HG02623 (cell line): ENCODE measurements at regions not wholly inside any gene's neighbourhood (a gene's known extent, or its start where the extent isn't known, plus 50 kb on each side); places are given as distances from the start of the nearest gene placed in this dataset.

ENCODE experiments used
- ATAC-seq: cut with Tn5 transposase; IDR thresholded peaks from one replicate; pipeline ENCODE4 v1.9.1; 2021; ENCODE audit warnings: moderate library complexity; ENCODE audit not compliant: unreplicated experiment

DNA sequence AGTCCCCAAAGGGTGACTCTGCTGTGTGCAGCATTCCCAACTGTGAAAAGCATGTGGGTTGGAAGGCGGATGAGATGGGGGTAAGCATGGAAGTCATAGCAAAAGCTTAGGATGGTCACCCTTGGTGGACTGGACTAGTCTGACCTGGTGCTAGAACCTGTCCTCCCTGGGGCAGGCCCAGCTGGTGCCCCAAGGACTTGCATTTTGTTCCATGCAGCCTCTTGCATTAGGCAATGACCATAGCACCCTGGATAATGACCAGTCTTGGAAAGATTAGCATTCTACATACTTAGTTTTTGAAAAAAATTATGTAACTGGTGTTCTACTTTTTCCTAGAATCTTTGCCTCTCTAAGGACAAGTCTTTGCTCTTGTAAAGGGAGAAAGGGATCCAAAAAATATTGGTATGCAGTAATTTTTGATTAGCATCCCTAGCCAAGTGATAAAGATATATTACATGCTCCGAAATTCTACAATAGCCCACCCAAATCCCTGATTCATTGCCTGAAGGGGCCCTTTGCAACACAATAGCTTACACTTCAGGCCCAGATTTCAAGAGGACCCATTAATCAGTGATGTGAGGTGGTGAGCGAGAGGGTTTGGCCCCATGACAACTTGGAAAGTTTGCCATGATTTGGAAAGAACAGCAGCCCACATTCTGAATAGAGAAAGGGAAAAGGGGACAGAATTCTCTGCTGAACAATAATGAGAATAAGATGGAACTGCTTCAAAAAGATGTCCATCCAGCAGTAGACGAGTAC, 93.3 kb upstream of the CD180 start:
- no peak for ATAC-seq

DNA sequence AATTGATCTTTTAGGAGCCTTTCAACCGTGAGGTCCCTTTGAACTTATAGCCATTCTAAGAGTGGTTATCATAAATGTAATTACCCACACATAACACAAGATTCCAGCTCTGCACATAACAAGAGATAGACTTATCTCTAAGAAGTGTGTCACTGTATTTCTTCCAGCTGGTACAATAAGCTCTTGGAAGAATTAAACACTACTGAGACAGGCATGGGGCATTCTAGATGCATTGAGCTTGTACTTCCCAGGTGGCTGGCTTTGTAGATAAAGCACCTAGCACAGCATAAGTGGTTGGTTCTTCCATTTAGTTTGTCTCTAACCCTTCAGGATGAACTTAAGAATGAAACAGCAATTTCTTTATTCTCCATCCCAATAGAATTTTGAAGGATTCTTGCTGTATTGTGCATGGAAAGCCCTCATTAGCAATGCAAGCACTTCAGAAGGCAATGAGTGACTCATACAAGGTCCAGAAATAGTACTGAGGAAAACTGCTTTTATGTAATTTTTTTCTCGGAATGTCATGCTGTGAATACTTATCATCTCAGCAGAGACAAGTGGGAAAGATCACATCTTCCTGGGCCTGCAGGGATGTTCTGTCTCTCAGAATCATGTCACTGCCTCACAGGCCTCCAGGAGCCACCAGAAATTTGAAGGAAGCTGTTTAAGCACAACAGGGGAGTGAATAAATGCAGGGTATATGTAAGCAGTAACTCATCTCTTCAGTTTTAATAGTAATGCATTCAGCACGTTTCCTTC, 91.1 kb upstream of the CD180 start:
- ATAC-seq = no peak

DNA sequence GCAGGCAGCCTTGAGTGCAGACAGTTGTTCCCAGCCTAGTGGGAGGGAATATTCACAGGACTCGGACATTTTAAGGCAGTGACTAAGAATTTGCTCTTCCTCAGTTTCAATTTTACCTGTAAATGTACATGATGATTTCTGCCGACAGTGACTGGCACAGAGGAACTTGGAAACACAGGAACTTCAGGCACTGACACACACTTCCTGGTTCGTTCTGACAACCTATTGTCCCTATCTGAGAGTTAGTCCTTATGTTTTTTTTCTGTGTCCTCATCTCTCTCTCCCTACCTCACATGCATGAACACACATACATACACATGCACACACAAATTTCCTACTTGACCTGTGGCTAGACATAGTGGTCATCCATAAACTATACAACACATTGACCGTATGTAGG, 89.4 kb upstream of the CD180 start:
- ATAC-seq = no peak

DNA sequence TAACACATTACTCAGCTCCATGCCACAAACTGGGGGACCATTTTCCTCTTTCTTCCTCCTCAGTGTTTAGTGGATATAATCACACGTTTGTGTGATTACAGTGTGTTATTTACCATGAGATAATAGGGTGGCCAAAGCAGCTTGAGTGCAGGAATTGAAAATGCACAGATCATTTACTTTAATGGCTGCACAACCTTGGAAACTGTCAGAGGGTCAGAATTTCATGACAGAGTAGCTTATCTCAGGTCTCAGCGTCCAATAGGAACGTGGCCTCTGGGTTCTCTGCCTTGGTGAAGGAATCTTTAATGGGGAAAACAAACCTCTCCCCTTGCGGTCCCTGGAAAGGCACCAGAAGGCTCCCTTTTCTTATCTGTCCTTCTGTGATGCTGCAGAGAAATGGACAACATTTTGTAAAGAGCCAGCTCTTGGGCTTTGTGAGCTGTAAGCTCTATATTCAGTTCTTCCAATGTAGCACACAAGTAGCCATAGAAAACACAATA, 87.4 kb upstream of the CD180 start:
- no peak for ATAC-seq

DNA sequence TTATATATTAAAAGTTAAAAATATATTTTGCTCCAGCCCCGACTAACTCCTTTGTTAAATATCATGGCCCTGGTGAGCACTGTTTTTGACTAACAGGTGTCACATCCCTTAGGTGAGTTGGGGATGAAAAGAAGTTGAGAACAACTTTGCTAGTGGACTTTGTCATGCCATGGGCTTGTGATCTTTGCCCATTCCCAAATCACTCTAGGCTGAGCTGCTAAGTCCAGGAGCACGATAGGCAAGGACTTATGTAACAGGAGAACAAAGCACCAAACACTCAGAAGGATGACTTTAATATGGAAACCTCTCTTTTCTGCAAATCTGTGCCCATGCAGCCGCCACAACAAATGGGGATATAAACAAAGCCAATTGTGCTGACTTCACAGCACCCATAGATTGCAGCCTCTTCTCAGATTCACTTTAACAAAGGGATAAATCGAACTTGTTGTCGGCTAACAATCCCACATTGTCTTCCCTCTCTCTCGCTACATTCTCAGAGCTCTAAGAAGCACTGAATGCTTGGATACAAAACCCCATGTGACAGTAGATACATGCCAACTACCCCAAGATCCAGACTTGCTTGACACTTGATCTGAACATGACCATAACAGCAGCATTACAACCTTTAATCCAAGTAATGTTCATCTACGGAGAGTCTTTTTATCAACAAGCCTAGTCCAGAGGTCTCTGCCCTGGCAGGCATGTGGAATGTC, 86.8 kb upstream of the CD180 start:
- no peak for ATAC-seq

DNA sequence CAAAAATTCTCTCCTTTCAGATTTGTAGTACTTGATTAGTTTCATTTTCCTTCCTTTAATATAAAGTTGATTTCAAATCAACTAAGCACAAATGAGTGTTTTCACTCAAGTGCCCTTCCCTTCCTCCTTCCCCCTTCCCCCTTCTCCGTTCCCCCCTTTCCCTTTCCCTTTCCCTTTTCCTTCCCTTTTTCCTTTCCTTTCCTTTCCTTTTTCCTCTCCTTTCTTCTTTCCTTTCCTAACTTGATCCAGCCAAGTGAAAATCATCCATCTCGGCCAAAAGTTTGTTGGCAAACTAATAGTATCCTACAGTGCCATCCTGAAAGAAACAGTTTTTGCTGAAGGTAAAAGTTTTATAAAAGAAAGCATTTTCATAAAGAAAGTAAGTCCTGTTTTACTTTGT, 85.3 kb upstream of the CD180 start:
- no peak for ATAC-seq

DNA sequence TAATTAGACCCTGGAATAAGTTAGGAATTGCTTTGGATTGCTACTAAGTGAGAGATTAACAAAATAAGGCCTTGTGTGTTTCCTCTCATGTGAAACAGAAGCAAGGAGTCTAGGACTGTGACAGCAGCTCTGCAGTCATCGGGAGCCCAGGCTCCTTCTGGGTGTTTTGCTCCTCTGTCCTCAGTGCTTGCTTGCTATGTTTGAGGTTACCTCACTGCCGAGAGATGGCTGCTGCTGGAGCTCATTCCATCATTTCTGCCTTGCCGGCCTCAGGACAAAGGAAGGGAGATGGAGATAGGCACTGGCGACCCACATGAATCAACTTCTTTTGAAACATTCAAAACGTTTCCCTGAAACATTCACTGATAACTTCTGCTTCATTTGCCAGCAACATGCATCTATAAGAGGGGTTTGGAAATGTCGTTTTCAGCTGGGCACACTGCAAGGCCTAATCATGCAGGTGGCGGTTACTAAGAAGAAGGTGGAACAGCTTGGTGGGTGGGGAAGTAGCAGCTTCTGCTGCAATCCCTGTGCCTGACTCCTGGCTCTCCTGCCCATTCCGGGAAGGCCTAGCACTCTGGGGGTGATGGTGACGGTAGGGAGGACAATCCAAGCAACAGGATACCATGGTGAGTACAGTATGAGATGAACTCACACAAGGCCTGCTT, 77.2 kb upstream of the CD180 start:
- no peak for ATAC-seq

DNA sequence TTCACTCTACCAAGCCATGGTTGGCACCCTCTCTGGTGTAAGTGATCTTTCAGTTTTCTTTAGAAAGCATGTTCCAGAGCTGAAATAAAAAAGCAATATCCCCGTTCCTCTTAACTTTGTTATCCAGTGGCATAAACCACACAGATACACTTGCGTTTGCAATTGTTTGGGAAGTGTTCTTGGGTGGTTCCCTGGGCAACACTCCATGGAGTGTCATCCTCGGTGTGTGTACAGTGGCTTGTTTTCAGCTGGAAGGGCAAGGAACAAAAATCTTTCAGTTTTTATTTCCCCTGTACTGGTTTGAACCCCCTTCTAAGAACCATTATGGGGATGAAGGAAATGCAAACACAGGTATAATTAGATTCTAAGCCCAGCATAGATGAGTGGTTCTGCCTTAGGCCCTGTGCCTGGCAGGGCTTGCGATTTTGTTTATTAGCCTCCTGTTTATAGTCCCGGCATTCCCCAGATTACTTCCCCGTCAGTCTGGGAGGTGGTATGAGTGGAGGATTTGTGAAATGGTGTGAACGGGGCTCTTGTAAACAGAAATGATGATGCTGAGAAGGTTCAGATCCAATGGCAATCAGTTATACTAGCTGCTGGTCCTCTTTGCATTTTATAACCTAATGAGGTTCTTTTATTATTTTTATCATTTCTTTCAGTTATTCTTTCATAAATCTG, 76.0 kb upstream of the CD180 start:
- ATAC-seq = no peak

DNA sequence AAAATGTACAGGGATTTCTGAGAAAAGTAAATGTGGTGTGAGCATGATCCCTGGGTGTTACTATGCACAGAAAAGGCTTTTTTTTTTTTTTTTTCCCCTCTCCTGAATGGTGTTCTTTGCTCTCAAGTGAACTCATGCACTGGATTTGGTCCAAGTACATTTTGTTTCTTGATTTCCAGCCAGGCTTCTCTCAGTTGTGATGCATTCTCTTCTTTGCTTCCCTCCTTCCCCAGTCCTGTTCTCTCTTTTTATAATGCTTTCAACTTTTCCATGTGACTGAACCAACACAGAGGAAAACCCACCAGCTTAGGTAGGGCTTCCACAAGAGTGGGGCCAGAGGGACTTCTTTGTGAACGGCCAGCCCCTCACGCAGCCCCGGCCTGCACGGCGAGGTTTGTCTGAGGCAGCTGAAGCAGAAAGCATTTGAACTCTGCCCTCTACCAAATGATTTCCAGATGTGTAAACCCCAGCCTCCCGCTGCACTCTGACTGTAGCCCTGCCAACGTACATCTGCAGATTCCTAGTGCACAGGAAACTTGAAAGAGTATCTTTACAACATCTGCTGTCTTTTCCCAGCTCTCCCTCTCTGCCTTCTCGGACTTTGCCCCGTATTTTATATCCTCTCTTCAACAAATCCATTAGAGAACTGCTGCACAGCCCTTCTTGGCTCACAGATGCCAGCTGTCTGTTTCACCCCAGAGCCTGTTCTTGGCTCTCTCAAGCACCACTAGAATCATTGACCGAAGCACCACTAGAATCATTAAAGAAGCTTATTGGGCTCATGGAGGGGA, 71.8 kb upstream of the CD180 start:
- no peak for ATAC-seq

DNA sequence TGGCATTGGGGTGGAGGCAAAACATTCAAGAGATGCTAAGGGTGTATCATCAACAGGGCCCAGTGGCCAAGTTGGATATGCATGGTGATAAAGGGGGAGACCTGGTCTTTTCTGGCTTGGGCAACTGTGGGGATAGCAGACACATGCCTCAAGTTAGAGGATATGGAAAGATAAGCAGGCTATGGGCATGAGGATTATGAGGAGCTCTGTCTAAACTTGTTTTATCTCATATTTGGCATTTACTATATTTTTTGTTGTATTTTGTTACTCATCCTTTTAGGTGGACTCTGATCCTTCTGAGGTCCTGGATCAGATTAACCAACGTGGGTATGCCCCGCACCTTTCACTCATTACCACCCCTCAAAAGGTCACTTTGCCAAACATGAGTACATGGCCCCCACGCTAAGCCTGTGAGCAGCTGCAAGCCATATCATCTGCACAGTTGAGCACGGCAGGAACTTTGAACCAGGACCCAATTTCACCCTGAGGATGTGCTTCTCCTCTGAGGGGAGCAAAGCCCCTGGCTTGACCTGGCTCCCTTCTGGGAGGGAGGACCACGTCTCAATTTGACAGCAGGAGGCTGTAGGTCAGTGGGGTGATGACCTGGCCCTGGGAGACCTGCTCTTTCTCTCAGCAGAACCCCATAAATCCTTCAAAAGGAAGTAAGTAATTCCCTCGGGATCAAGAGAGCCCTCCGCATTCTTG, 71.1 kb upstream of the CD180 start:
- ATAC-seq = no peak

DNA sequence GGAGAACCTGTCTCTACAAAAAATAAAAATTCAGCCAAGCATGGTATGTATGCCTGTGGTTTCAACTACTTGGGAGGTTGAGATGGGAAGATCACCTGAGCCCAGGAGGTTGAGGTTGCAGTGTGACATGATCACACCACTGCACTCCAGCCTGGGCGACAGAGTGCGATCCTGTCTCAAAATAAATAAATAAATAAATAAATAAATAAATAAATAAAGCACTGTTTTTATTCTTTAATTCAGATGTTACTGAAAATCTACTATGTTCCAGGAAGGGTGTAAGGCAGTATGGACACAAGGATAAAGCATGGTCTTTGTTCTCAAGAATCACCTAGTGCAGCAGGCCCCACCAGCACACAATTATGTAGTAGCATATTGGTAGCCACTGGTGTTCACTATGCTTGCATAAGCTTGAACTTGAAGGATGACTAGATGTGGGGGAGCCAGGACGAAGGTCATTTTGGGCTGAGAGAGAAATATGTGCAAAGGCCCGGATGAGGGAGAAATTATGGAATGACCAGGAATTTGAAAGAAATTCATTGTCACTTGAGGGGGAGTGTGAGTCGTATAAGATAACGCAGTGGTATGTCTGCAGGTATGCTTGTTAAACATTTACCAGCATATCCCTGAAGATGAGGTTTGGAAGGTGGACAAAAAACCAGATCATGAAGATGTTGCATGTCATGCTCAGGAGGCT, 70.2 kb upstream of the CD180 start:
- no peak for ATAC-seq

DNA sequence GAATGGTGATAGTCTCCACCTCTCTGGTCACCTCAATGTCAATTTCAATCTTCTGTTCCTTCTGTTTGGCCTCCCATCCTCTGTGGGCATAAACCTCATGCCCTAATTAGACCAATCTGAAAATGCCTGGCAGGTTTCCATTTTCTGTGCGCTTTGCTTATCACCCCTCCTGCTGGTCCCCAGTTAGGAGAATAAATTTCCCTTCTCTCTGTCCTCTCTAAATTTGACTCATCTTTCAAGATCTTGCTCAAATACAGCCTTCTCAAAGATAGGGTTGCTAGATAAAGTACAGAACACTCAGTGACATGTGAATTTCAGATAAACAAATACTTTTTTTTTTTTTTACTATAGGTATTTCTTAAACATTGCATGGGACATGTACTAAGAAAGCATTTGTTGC, 69.4 kb upstream of the CD180 start:
- ATAC-seq = no peak

DNA sequence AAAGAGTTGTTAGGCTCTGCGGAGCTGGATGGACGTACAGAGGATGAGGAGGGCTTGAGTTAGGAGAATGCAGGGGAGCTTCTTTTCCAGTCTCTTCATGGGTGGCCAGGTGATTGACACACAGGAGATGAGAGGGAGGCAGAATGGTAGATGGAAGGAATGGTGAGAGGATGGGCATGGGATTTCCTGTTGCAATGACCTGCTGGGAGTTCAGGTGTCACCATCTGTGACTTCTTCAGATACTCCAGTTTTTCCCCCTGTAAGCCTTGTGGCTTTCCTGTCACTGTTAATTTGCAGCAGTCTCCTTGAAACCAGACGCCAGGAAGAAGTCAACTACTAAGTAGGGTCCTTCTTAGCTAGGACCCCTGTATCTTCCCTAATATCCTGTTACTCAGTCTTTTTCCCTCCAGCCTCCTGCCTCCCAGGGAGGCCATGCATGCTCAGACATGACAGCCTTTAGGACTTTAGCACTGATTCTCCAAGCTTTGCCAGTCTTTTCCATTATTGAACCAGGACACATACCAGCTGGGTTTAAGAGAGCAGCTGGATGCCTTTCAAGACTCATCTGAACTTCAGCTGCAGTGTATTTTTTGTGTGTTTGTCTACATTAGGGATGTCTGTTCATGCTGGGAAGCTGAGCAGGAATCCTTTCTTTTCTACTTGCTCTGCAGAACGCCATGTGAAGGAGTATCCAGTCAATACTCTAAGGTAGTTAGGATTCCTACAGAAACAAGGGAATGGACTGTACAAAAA, 67.2 kb upstream of the CD180 start:
- no peak for ATAC-seq

DNA sequence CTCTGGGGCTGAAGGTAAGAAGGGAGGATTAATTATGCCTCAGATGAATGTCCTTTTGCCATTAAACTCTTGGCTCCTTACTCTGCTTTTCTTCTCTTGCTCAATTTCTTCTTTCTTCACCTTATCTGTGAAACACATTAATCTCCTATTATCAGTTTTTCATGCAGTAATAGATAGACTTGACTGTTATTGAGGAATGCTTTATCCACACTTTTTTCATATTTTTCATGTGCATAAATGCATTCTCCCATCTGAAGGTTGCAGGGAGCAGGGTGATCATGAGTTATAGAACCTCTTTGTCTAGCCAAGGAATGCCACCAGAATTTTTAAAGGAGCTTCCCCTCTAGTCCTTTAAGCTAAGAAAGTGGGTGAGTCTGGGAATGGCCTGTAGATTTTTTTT, 66.4 kb upstream of the CD180 start:
- no peak for ATAC-seq

DNA sequence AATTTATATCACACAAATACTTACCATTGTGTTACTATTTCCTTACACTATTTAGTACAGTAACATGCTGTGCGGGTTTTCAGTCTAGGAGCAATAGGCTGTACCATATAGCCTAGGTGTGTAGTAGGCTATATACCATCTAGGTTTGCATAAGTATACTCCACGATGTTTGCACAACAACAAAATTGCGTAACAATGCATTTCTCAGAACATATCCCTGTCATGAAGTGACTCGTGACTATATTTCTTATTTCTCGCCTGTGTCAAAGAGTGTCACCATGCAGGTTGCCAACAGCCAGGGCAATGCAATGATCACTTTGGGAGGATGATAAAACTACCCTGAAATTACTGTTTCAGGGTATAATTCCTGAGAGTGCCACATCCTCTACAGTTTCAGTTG, 65.6 kb upstream of the CD180 start:
- ATAC-seq = no peak

DNA sequence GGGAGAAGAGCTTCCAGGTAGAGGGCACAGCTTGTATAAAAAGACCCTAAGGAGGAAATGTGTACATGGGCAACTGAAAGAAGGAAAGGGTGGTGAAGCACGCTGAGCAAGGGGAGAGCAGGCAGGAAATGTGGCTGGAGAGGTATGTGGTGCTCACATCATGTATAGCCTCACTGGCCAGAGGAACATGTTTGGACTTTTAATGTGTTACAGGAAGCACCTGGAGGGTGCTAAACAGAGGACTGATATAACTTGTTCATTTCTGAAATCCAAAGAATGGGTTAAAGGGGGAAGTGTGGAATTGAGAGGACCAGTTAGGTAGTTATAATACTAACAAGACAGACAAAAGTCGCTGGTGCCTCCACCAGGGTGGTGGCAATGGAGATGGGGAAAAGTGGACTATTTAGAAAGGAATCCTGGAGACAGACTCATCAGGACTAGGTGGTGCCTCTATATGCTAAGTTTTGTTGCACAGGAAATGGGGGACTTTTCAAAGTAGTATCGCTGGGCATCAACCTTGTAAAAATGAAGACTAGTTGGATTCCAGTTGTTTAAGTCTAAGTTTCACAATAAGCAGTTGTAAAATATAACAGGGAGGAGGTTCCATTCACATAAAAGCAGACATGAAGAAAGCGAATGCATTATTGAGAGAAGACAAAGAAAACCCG, 63.1 kb upstream of the CD180 start:
- ATAC-seq = no peak

DNA sequence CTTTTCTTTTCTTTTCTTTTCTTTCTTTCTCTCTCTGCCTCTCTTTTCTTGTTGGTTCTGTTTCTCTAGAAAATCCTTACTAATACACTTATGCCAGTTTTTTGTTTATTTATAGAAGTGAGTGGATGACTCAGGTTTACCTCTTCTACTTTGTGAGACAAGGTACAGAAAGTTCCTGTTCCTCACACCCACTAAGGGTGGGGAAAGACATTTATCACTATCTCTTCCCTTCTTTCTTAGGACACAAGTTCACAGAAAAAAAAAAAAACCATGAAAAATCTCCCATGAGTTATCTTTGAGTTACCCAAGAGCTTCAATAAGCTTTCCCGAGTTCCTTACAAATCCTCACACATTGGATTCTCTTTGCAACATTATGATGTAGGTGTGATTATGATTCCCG, 60.9 kb upstream of the CD180 start:
- no peak for ATAC-seq
